ENCODE measurements at regions not wholly inside any gene's neighbourhood (a gene's known extent, or its start where the extent isn't known, plus 50 kb on each side); places are given as distances from the start of the nearest gene placed in this dataset.

GRCh38 chr10:118246332-118247295, 95.5 kb downstream of the FAM204A start:
- Histone ChIP-seq H3K36me3 (ENCODE audit: insufficient read depth, insufficient read length, low read length) (no peaks in the 10 kb centered on the region), H3K9ac (ENCODE audit: insufficient read length, low read depth) (no peak overlapping the region), H3K4me1 (ENCODE audit: insufficient read depth, insufficient read length) (no peaks in the 10 kb centered on the region), H3K27me3 (ENCODE audit: insufficient read depth, insufficient read length) (peaks cover 95% of the 10 kb centered on the region), H3K4me3 (ENCODE audit: insufficient read length, low read depth) (no peak overlapping the region), H3K9me3 (ENCODE audit: insufficient read depth, low read length) (no peaks in the 10 kb centered on the region)
- no peak for DNase-seq (ENCODE audit: low read depth, low spot score)
- no peak for TF ChIP-seq ZNF274 (IDR thresholded peaks at IDR 0.05; ENCODE audit: low read depth, low read length)
- TF ChIP-seq YY1 (IDR thresholded peaks at IDR 0.05; ENCODE audit: insufficient read depth, insufficient read length), result no peak
- TF ChIP-seq SUZ12 (IDR thresholded peaks at IDR 0.05; ENCODE audit: extremely low read depth, insufficient read depth, insufficient read length), result no peak

- DNase-seq (ENCODE audit: low read depth, low spot score), result no peak
- peaks cover 73% of the 10 kb centered on the region for H3K27me3 ChIP-seq (ENCODE audit: insufficient read depth, insufficient read length)
These were observed 98.2 kb downstream of the FAM204A start for GRCh38 chr10:118243907-118244306.

GRCh38 chr10:118241229-118242137, 100.6 kb downstream of the FAM204A start:
- H3K9ac ChIP-seq (ENCODE audit: insufficient read length, low read depth), result no peak overlapping the region
- TF ChIP-seq YY1 (IDR thresholded peaks at IDR 0.05; ENCODE audit: insufficient read depth, insufficient read length), result no peak
- no peak for TF ChIP-seq ZNF274 (IDR thresholded peaks at IDR 0.05; ENCODE audit: low read depth, low read length)
- no peak for TF ChIP-seq SUZ12 (IDR thresholded peaks at IDR 0.05; ENCODE audit: extremely low read depth, insufficient read depth, insufficient read length)
- H3K4me1 ChIP-seq (ENCODE audit: insufficient read depth, insufficient read length), result no peaks in the 10 kb centered on the region
- H3K4me3 ChIP-seq (ENCODE audit: insufficient read length, low read depth), result no peak overlapping the region
- H3K9me3 ChIP-seq (ENCODE audit: insufficient read depth, low read length), result no peaks in the 10 kb centered on the region
- peak; percentile 76 for DNase-seq (ENCODE audit: low read depth, low spot score)
- peaks cover 50% of the 10 kb centered on the region for H3K27me3 ChIP-seq (ENCODE audit: insufficient read depth, insufficient read length)
- H3K36me3 ChIP-seq (ENCODE audit: insufficient read depth, insufficient read length, low read length), result no peaks in the 10 kb centered on the region

More at GRCh38 chr10:118243907-118244306, 98.2 kb downstream of the FAM204A start:
- H3K4me1 ChIP-seq (ENCODE audit: insufficient read depth, insufficient read length), result no peaks in the 10 kb centered on the region
- TF ChIP-seq ZNF274 (IDR thresholded peaks at IDR 0.05; ENCODE audit: low read depth, low read length) (no peak), SUZ12 (IDR thresholded peaks at IDR 0.05; ENCODE audit: extremely low read depth, insufficient read depth, insufficient read length) (no peak), YY1 (IDR thresholded peaks at IDR 0.05; ENCODE audit: insufficient read depth, insufficient read length) (no peak)
- H3K9ac ChIP-seq (ENCODE audit: insufficient read length, low read depth), result no peak overlapping the region
- no peaks in the 10 kb centered on the region for H3K36me3 ChIP-seq (ENCODE audit: insufficient read depth, insufficient read length, low read length)
- H3K4me3 ChIP-seq (ENCODE audit: insufficient read length, low read depth), result no peak overlapping the region
- no peaks in the 10 kb centered on the region for H3K9me3 ChIP-seq (ENCODE audit: insufficient read depth, low read length)

- no peak for DNase-seq (ENCODE audit: low read depth, low spot score)
- Histone ChIP-seq H3K9ac (ENCODE audit: insufficient read length, low read depth) (no peak overlapping the region), H3K4me1 (ENCODE audit: insufficient read depth, insufficient read length) (no peaks in the 10 kb centered on the region), H3K27me3 (ENCODE audit: insufficient read depth, insufficient read length) (peaks cover 29% of the 10 kb centered on the region), H3K9me3 (ENCODE audit: insufficient read depth, low read length) (no peaks in the 10 kb centered on the region), H3K36me3 (ENCODE audit: insufficient read depth, insufficient read length, low read length) (no peaks in the 10 kb centered on the region), H3K4me3 (ENCODE audit: insufficient read length, low read depth) (no peak overlapping the region)
- TF ChIP-seq YY1 (IDR thresholded peaks at IDR 0.05; ENCODE audit: insufficient read depth, insufficient read length), result no peak
- TF ChIP-seq ZNF274 (IDR thresholded peaks at IDR 0.05; ENCODE audit: low read depth, low read length), result no peak
- TF ChIP-seq SUZ12 (IDR thresholded peaks at IDR 0.05; ENCODE audit: extremely low read depth, insufficient read depth, insufficient read length), result no peak
These were observed 102.9 kb downstream of the FAM204A start for GRCh38 chr10:118239236-118239630.

- Histone ChIP-seq H3K27me3 (ENCODE audit: insufficient read depth, insufficient read length) (peaks cover 24% of the 10 kb centered on the region), H3K4me3 (ENCODE audit: insufficient read length, low read depth) (no peak overlapping the region)
- no peak for DNase-seq (ENCODE audit: low read depth, low spot score)
These were observed 103.4 kb downstream of the FAM204A start for GRCh38 chr10:118238573-118239235.

GRCh38 chr10:118237930-118238329, 104.2 kb downstream of the FAM204A start:
- Histone ChIP-seq H3K9ac (ENCODE audit: insufficient read length, low read depth) (no peak overlapping the region), H3K4me3 (ENCODE audit: insufficient read length, low read depth) (no peak overlapping the region), H3K9me3 (ENCODE audit: insufficient read depth, low read length) (no peaks in the 10 kb centered on the region), H3K4me1 (ENCODE audit: insufficient read depth, insufficient read length) (no peaks in the 10 kb centered on the region), H3K27me3 (ENCODE audit: insufficient read depth, insufficient read length) (peaks cover 16% of the 10 kb centered on the region), H3K36me3 (ENCODE audit: insufficient read depth, insufficient read length, low read length) (no peaks in the 10 kb centered on the region)
- no peak for DNase-seq (ENCODE audit: low read depth, low spot score)
- TF ChIP-seq ZNF274 (IDR thresholded peaks at IDR 0.05; ENCODE audit: low read depth, low read length) (no peak), YY1 (IDR thresholded peaks at IDR 0.05; ENCODE audit: insufficient read depth, insufficient read length) (no peak), SUZ12 (IDR thresholded peaks at IDR 0.05; ENCODE audit: extremely low read depth, insufficient read depth, insufficient read length) (no peak)

More at GRCh38 chr10:118238573-118239235, 103.4 kb downstream of the FAM204A start:
- H3K4me1 ChIP-seq (ENCODE audit: insufficient read depth, insufficient read length), result no peaks in the 10 kb centered on the region
- TF ChIP-seq SUZ12 (IDR thresholded peaks at IDR 0.05; ENCODE audit: extremely low read depth, insufficient read depth, insufficient read length) (no peak), ZNF274 (IDR thresholded peaks at IDR 0.05; ENCODE audit: low read depth, low read length) (no peak), YY1 (IDR thresholded peaks at IDR 0.05; ENCODE audit: insufficient read depth, insufficient read length) (no peak)
- H3K36me3 ChIP-seq (ENCODE audit: insufficient read depth, insufficient read length, low read length), result no peaks in the 10 kb centered on the region
- H3K9ac ChIP-seq (ENCODE audit: insufficient read length, low read depth), result no peak overlapping the region
- no peaks in the 10 kb centered on the region for H3K9me3 ChIP-seq (ENCODE audit: insufficient read depth, low read length)
